Muscle layer of duodenum (tissue), 2 donors: ENCODE measurements at regions not wholly inside any gene's neighbourhood (a gene's known extent, or its start where the extent isn't known, plus 50 kb on each side); places are given as distances from the start of the nearest gene placed in this dataset.
"Not testable (repeated sequence)": the region's sequence is repeated elsewhere in the genome, so short reads cannot be mapped to it uniquely, and the experiment has no call there.

Experiments used
- H3K27ac ChIP-seq: one replicate; pipeline ENCODE4 v1.7.0; 2013; ENCODE audit warnings: mild to moderate bottlenecking, low read length
- H3K27me3 ChIP-seq: one replicate; pipeline ENCODE4 v1.7.0; 2013; ENCODE audit warnings: low read depth, mild to moderate bottlenecking, control low read depth, low read length
- H3K36me3 ChIP-seq, 2 donors: one replicate each; pipeline ENCODE4 v1.7.0; 2013; ENCODE audit warnings: low read length in 2 of 2, control low read depth in 1 of 2, mild to moderate bottlenecking in 1 of 2; ENCODE audit not compliant: insufficient read depth in 2 of 2, control insufficient read depth in 1 of 2
- H3K4me1 ChIP-seq, 2 donors: one replicate each; pipeline ENCODE4 v1.7.0; 2013; ENCODE audit warnings: low read length in 2 of 2, mild to moderate bottlenecking in 2 of 2, control low read depth in 1 of 2, moderate library complexity in 1 of 2; ENCODE audit not compliant: insufficient read depth in 2 of 2, control insufficient read depth in 1 of 2
- H3K4me3 ChIP-seq, 2 donors: one replicate each; pipeline ENCODE4 v1.7.0; 2013; ENCODE audit warnings: low read length in 2 of 2, low read depth in 1 of 2, mild to moderate bottlenecking in 1 of 2
- H3K9me3 ChIP-seq, 2 donors: one replicate each; pipeline ENCODE4 v1.7.0; 2013; ENCODE audit warnings: low read length in 2 of 2, control low read depth in 1 of 2, mild to moderate bottlenecking in 1 of 2; ENCODE audit not compliant: control insufficient read depth in 1 of 2
- donor health status: healthy.

DNA sequence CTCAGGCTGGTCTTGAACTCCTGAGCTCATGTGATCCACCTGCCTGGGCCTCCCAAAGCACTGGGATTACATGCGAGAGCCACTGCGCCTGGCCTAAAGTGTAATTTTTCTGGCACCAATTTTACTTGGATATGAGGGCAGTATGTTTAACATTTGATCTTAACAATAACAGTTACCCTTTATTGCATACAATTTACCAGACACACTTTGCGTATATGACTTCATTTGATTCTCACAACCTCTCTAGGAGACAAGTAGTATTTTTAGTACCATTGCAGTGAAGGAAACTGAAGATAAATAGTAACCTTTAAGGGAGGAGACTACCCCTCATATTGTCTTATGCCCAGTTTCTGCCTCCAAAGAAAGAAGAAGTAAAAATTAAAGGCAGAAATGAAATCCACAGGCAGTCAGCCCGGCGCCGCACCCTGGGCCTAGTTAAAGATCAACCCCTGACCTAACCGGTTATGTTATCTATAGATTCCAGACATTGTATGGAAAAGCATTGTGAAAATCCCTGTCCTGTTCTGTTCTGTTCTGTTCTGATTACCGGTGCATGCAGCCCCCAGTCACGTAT lies 54.0 kb downstream of the CYP26A1 start:
- not testable (repeated sequence) for H3K27ac ChIP-seq, H3K36me3 ChIP-seq, H3K4me3 ChIP-seq, H3K4me1 ChIP-seq, H3K27me3 ChIP-seq
- H3K9me3 ChIP-seq: peaks cover 0 to 12% of the 10 kb centered on the region in 2 donors

DNA sequence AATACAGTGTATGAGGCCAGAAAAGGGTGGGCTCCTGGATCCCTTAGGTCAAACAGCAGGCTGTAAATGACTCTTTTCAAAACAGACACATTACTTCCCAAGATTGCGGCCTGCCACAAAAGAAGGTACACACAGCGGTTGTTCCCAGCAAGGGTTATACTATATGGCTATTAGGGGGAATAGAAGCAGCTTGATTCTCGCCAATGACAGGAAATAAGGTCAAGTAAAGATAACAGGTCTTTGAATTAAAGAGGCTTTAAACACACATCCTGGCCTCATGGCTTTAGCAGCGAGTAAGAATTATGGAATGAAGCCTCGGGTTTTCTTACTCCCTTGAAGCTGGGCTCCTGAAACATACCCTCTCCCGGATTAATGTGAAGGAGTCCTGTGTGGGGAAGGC lies 58.3 kb downstream of the CYP26A1 start:
- H3K27ac ChIP-seq: no peak overlapping the region
- H3K36me3 ChIP-seq: no peaks in the 10 kb centered on the region
- no peaks in the 10 kb centered on the region for H3K9me3 ChIP-seq
- H3K4me3 ChIP-seq: no peak overlapping the region
- no peaks in the 10 kb centered on the region for H3K27me3 ChIP-seq
- H3K4me1 ChIP-seq: no peaks in the 10 kb centered on the region

DNA sequence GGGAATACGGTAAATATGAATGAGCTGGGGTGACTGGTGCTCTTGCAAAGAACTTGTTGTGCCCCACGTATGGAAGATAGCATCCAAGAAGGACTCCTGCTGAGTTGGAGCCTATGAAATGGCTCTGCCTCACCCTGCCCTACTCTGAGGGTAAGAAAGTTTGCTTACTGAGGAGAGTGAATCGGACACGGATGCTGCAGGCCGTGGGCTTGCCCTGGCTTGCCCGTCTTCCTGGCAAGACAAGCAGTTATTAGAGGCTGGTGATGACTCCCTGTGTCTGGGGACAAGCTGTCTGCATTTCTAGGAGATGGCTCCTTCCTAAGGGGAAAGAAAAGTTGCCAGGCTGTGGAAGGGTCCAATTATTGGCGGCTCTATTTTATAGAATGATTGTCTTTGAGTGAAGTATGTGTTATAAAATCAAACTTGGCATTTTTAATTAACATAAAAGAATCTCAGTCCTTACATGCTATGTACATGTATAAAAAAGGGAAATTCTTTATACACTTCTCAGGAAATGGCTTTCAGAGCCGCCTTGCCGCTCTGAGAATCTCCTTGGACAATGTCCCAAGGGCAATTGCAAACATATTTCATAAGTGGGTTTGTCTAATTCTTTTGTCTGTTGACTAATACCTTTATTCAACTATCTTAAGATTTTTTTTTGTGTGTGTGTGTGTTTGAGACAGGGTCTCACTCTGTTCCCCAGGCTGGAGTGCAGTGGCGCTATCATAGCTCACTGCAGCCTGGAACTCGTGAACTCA lies 64.6 kb downstream of the CYP26A1 start:
- no peaks in the 10 kb centered on the region for H3K4me1 ChIP-seq
- H3K27me3 ChIP-seq: no peaks in the 10 kb centered on the region
- no peak overlapping the region for H3K27ac ChIP-seq
- H3K36me3 ChIP-seq: no peaks in the 10 kb centered on the region
- no peak overlapping the region for H3K4me3 ChIP-seq
- H3K9me3 ChIP-seq: no peaks in the 10 kb centered on the region

DNA sequence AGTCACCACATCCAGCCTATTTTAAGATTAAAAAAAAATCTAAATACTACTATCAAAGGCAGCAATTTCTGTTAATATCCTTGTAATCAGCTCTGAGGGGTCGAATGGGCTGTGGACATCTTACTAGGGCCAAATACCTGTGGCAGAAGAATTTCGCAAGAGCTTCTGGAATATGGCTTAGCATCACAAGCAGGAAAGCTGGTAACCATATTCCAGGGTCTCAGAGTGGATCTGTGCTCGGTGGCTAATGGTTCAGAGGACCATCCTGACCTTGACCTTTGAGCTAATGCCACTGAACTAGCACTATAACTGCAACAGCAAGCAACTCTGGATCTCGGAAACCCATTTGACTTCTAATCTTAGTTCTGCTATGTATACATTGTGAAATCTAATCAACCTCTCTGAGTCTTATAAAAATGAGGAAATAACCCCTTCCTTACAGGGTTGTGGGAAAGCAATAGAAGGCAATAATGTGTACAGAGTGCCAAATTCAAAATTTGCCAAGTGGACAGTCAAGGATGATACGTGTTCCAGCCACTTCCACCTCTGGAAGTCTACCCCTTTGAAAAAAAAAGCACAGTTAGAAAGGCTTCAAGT lies 65.5 kb downstream of the CYP26A1 start:
- Histone ChIP-seq H3K36me3 (no peaks in the 10 kb centered on the region), H3K9me3 (no peaks in the 10 kb centered on the region), H3K27me3 (no peaks in the 10 kb centered on the region), H3K4me3 (no peak overlapping the region), H3K4me1 (no peaks in the 10 kb centered on the region), H3K27ac (no peak overlapping the region)

DNA sequence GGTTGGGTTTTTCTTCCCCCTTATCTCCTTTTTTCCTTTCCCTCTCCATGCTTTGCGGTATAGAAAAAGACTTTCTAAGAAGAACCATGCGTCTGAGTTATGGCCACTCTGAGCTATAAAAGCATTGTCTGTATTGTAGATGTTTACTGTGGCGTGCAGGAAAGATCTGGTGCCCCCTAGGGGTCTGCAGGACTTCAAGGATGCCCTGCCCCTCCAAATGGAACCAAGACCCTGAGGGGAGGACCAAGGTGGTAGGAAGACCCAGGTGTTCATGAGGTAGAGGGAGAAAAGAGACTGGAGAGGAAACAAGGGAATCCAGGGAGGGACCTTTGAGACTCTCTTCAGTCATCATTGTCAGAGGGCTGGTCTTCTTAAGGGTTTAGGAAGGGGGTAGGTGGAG lies 68.8 kb downstream of the CYP26A1 start:
- Histone ChIP-seq H3K9me3 (no peaks in the 10 kb centered on the region), H3K4me1 (no peaks in the 10 kb centered on the region), H3K27me3 (no peaks in the 10 kb centered on the region), H3K27ac (no peak overlapping the region), H3K4me3 (no peak overlapping the region), H3K36me3 (no peaks in the 10 kb centered on the region)

DNA sequence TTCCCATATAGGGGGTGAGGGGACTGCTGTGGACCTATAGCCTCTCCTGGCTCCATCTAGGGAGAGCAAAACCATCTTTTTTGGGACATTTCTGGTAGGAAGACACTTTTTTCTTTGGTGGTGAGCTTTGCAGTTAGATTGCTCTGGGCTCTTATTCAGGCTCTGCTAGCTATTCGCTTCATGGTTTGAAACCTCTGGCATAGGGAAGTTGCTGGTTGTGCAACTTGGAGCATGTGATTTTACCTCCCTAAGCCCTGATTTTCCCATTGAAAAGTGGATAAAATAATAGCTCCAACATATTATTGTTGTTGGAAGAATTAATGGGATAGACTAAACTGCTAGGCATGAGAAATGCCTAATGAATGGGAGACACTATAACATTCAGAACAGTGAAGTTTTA lies 69.6 kb downstream of the CYP26A1 start:
- H3K4me1 ChIP-seq: no peaks in the 10 kb centered on the region
- no peaks in the 10 kb centered on the region for H3K9me3 ChIP-seq
- H3K36me3 ChIP-seq: no peaks in the 10 kb centered on the region
- H3K27me3 ChIP-seq: no peaks in the 10 kb centered on the region
- H3K4me3 ChIP-seq: no peak overlapping the region
- H3K27ac ChIP-seq: no peak overlapping the region

DNA sequence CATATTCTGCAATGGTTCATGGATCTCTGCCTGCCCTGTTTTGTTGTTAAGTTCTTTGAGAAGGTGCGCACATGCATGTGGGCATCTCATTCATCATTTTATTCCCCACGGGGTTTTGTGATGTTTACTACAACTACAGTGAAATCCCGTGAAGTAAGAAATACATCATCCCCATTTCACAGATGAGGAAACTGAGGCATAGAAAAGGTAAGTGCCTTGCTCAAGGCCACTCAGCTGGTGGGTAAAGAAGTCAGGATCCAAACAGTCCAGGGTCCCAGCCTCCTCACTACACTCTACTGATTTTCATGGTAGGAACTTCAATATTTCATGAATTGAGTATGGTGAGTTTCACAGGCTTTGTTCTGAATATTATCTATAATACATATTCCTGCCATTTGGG lies 72.6 kb downstream of the CYP26A1 start:
- H3K36me3 ChIP-seq: no peaks in the 10 kb centered on the region
- no peaks in the 10 kb centered on the region for H3K27me3 ChIP-seq

DNA sequence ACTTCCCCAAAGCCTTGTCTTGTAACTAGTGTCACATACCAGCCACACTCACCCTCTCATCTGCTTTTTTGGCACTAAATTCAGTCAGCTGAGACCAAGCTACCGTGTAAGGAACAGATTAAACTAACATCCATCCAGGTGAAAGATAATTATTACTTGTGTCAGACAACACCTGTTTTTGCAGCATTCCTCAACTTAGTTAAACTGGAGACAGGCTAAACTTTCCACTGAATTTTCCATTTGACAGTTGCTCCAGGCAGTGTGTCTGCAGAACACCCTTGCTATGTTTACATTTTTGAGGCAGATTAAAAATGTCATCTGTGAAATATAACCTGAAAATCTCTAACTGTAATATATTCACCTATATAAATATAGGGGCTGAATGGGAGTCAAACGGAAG lies 73.6 kb downstream of the CYP26A1 start:
- H3K36me3 ChIP-seq: no peaks in the 10 kb centered on the region
- H3K4me3 ChIP-seq: no peak overlapping the region
- H3K9me3 ChIP-seq: peaks cover 3 to 8% of the 10 kb centered on the region in 2 donors
- no peaks in the 10 kb centered on the region for H3K27me3 ChIP-seq
- H3K27ac ChIP-seq: no peak overlapping the region
- H3K4me1 ChIP-seq: no peaks in the 10 kb centered on the region

More for the DNA sequence above, 72.6 kb downstream of the CYP26A1 start:
- Histone ChIP-seq H3K4me1 (no peaks in the 10 kb centered on the region), H3K9me3 (peaks cover 3 to 8% of the 10 kb centered on the region in 2 donors), H3K27ac (no peak overlapping the region), H3K4me3 (no peak overlapping the region)

DNA sequence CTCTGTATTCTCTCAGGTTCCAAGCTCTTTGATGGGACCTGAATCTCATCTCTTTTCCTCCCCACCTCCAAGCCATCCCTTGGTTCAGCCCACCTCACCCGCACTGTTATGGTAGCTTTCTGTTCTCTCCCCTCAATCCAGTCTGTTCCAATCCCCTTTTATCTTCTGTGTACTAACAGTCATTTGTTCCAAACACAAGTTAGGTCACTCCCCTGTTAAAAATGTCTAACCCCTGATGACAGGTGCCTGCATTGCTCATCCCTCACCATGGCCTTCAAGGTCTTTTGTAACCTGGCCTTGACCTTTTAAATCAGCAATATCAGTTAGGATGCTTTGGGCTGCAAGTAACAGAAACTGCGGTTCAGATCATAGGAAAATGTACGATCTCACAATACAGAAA lies 74.8 kb downstream of the CYP26A1 start:
- Histone ChIP-seq H3K27ac (no peak overlapping the region), H3K4me1 (no peaks in the 10 kb centered on the region), H3K36me3 (no peaks in the 10 kb centered on the region), H3K4me3 (no peak overlapping the region), H3K27me3 (no peaks in the 10 kb centered on the region), H3K9me3 (peaks cover 3 to 8% of the 10 kb centered on the region in 2 donors)

DNA sequence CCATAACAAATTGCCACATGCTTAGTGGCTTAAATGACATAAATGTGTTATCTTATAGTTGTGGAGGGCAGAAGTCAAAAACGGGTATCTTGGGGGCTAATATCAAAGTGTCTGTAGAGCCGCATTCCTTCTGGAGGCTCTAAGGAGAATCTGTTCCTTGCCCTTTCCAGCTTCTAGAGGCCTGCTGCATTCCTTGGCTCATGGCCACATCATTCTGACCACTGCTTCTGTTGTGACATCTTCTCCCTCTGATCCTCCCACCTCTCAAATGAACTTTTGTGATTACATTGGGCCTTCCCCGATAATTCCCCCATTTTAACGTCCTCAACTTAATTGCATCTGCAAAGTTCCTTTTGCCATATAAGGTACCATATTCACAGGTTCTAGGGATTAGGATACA lies 76.1 kb downstream of the CYP26A1 start:
- no peaks in the 10 kb centered on the region for H3K4me1 ChIP-seq
- H3K9me3 ChIP-seq: peaks cover 3 to 11% of the 10 kb centered on the region in 2 donors
- H3K27ac ChIP-seq: no peak overlapping the region
- H3K4me3 ChIP-seq: no peak overlapping the region
- no peaks in the 10 kb centered on the region for H3K36me3 ChIP-seq
- no peaks in the 10 kb centered on the region for H3K27me3 ChIP-seq

DNA sequence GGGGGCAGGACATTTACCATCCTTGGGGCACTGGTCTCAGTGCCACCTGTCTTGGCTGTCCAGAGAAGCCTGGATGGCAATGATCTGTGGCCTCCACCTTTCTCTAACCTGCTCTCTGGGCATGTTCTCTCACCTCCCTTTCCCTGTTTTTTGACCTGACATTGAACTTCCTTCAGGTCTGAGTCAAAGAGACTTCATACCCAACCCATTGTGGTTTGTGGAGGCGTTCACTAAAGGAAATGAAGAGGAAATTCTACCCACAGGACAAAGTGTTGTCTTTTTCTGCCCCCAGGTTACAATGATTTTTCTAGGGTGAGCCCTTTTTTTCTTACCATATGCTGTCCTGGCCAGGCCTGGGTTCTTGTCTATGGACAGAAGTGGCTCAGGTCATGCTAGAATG lies 76.6 kb downstream of the CYP26A1 start:
- no peak overlapping the region for H3K4me3 ChIP-seq
- H3K36me3 ChIP-seq: no peaks in the 10 kb centered on the region
- H3K27ac ChIP-seq: no peak overlapping the region
- H3K27me3 ChIP-seq: no peaks in the 10 kb centered on the region
- no peaks in the 10 kb centered on the region for H3K4me1 ChIP-seq
- H3K9me3 ChIP-seq: peaks cover 3 to 11% of the 10 kb centered on the region in 2 donors
